ENCODE measurements at regions not wholly inside any gene's neighbourhood (a gene's known extent, or its start where the extent isn't known, plus 50 kb on each side); places are given as distances from the start of the nearest gene placed in this dataset.

DNA sequence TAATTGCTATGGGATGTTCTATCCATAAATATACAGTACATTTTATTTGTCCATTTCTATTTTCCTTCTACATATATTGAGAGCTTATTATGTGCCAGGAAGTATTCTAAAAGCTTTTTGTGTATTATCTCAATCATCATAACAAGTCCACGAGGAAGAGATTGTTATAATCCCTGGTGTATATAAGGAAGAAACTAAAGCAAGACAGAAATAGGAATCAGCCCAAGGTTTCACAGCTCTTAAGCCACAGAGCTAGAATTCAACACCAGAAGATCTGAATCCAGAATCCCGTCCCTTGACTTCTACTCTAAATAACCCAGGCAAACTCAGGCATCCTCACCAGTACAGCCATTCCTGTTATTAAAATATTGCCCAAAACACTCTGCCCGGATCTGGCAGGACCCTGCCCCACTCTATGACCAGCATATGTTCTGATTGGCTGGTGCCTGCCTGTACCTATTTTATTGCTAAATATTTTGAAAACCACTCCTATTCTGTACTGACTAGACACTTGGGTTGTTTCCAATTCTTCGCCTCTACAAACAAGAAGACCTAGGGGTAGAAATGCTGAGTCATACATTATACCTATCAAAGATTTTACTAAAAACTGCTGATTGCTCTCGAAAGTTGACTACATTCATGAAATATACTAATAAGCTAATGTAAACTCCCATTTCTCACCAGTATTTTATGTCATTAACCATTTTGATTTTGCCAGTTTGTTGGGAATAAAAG, 297.4 kb downstream of the ENC1 start:
- no peak for DNase-seq (ENCODE audit: low read depth)

DNA sequence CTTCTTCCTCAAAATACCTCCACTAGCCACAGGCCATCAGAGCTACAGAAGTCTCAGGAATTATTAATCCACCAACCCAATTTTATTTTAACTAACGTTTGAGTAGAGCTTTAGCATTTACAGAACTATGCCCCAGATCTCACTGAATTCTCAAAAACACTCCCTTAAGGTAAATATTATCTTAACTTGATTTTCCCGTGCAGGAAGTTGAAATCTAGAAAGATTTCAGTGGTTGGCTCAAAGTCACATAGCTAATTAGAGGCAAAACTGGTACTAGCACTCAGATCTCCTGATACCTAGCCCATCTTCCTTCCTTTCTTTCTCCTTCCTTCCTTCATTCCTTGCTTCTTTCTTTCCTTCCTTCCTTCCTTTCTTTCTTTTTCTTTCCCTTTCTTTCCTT, 298.3 kb downstream of the ENC1 start:
- DNase-seq (ENCODE audit: low read depth): no peak

DNA sequence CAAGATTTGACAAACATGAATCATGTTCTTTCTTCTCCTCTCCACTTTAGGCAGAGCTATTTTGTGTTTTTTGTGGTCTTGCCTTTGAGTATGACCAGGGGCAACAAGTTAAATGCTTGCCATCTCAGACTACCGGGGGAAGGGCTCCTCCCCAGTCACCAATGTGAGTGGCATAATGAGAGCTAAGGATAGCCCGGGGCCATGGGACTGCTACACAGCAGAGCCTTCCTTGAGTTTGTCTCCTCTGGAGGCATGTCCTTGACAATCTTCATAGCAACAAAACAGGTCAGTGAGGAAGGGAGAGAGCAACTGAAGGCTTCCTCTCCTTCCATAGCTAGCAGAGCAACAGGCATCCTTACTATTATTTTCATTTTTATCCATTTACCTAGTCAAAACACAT, 299.3 kb downstream of the ENC1 start:
- no peak for DNase-seq (ENCODE audit: low read depth)

DNA sequence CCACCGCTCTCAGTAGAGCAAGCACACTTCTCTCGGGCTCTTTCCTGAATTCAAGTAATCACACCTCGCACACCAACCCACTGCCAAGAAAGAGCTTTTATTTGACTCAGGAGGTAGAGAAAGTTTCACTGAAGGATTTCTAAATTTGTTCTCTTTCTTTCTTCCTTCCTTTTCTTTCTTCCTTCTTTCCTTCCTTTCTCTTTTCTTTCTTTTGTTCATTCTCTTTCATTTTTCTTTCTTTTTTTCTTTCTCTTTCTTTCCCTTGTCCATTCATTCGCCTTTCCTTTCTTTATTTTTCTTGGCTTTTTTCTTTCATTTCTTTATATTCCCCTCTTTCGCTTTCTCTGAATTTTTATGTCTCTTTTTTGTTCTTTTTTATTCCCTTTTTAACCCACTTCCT, 300.1 kb downstream of the ENC1 start:
- no peak for DNase-seq (ENCODE audit: low read depth)

DNA sequence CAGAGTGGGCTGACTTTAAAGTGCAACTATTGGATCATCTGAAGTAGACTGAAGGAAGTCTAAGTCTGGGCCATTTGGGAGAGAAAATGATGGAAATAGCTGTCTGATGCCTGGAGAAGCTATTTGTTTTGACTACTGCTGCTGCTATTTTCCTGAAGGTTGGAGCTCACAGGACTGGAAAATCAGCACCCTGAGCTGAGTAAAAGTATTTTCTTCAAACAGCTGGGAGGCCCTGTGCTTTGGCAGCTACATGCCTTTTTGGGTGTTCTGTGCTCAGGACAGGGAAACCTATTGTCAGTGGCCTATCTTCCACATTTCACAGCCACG, 302.6 kb downstream of the ENC1 start:
- no peak for DNase-seq (ENCODE audit: low read depth)

DNA sequence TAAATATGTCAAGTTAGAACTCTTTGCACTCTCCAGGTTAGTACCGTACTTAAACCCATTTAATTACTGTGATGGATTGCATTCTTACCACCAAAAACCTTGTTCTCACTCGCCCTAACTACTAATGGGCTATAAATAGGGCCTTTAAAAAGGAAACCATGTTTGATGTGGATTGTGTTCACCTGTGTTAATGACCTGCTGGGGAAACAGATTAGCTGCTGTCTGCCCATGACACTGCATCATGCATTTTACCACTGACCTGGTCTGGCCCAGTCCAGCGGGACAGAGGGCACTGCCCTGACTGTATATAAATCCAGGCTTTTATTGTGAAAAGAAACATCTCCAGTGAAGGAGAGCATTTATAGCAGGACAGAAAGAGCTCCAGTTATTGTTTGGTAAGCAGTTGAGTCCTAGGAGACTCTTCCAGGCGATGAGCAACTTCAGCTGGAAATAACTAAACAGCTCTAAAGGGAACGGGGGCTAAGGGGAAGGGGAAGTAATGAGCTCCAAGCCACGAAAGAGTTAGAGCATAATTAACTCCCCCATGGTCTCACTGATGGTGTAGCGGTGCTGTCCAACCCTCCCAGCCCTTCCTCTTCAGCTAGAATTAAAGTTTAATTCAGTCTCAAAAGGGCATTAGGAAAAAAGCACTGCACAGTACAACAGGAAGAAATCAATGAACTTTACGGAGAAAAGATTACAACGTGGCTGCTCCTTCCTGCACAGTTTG, 303.1 kb downstream of the ENC1 start:
- DNase-seq (ENCODE audit: low read depth): no peak

DNA sequence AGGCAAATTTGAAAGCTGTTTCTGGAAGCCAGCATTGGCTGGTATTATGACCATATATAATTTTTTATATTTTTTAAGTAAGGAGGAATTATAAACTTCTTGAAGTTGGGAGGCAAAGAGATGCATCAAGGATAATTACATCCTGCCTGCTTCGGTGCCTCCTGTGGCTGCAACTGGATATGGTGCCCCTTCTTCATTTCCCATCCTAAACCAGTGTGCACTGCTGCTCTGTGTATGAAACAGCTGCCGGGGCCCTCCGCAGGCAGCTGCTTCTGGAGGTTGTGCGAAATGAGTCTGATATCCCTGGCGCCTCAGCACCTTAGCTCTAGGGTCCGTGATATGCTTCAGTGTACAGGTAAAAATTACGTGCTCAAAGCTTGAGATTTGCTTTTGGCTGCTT, 304.2 kb downstream of the ENC1 start:
- no peak for DNase-seq (ENCODE audit: low read depth)

DNA sequence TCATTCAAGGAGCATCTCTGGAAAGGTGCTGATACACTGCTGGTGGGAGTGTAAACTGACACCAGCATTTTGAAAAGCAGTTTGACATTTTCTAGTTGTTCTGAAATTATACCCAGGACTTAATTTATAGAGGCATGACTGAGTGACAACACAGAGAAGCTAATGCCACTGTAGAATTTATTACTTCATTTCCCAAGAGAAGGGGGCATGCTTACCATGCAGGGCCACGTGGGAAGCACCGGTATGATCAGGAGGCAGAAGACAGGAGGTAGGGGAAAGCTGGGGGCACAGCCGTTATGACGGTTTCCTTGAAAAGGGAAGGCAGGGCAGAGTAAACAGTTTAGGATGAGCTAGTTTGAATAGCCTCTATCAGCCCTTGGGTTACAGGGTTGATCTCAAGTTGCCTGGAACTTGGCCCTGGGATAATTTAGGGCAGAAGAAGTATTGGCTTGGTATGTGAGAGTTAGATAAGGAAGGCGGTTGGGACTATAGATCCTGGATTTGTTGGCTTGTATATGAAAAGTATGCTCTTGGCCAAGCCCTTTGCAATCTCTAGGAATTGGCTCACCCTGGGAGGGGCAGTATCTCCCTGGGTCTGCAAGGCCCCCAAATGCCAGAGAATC, 305.7 kb downstream of the ENC1 start:
- no peak for DNase-seq (ENCODE audit: low read depth)

DNA sequence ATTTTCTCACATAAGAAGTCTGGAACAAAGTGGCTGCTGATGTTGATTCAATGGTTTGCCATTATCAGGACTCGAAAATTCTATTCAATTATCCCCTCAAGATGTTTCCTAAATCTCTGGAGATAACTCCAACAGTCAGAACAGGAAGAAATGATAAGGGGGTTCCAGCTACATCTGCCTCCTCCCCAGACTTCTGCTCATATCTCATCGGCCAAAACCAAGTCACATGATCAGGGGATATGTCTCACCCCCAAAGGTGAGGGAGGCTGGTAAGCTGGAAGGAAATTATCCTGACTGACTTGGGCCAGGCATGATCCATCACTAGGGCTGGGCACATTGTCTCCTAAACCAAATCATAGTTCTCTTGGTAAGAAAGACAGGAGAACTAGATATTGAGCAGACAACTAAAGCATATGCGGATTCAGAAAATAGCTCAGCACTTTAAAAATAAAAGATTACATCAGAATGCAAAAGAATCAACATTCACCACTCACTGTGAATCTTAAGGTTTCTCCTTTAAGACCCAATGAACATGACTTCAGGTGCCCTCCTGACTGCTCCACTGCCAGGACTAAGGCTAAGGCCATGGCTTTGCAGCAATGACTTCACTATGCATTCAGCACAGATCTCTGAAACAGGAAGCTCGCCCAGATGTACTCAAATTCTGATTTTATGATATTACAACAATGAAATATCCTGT, 306.3 kb downstream of the ENC1 start:
- no peak for DNase-seq (ENCODE audit: low read depth)

DNA sequence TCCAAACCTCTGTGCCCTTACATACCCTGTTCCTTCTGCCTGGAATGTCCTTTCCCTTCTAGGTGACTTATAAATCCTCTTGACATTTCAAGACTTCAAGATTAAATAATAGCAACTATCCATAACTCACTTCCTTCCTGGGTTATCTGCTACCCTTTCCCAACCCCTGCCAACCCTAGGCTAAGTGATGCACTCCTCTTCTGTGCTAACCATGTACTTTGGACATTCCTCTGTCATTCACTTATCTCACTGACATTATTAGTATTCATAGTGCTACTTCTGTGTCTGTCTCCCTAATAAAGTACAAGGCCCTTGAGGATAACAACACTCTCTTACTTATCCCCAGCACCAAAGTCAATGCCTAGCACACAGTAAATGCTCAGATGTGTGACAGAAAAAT, 307.1 kb downstream of the ENC1 start:
- no peak for DNase-seq (ENCODE audit: low read depth)

DNA sequence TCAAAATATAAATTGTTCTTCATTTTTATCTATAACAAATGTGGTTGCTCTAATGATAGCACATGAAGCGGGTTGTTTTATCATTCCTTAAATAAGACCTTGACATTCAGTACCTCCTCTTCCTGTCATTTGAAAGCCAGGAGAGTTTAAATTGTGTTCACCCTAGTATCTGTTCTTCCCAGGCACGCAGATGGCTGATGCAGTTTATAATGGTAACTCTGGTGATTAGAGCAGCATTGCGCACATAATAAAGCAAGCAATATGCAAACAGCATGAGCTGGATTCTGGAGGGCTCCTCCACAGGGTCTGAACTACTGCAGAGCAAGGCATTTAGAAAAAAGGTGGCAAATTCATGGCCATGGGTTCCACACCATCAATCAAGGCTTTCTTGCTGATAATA, 307.8 kb downstream of the ENC1 start:
- DNase-seq (ENCODE audit: low read depth): no peak

DNA sequence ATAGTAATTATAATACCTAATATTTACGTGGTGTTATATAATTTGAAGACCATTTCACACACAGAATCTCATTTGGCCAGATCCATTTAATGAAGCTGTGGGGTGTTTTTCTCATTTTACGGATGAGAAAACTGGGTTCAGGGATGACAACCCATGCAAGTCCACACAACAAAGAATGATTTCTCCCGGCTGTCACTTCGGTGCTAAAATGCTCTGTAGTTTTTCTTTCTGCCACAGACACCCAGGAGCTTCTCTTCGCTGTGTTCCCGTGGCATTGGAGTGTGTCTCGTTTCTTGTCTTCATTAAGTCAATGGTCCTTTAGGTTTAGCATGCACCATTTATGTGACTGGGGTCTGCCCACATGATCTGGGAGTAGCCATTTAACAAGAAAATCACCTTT, 308.5 kb downstream of the ENC1 start:
- DNase-seq (ENCODE audit: low read depth): no peak

DNA sequence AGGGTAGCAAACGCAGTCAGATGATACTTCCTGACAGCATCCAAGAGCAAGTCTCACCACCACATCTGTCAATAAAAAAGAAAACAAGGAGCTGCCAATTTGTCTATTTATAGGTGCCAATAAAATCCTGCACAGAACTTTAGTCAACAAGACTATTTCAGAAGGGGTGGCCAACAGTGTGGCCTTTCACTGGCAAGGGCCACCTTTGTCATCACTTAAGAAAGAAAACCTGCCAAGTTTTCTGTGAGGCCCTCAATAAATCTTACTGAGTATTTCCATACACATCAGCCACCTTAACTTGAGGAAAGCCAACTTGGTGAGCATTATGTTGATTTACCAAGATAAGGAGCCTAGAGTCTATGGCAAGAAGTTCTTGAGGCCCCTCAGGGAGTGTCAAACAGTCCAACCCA, 312.3 kb downstream of the ENC1 start:
- no peak for DNase-seq (ENCODE audit: low read depth)

DNA sequence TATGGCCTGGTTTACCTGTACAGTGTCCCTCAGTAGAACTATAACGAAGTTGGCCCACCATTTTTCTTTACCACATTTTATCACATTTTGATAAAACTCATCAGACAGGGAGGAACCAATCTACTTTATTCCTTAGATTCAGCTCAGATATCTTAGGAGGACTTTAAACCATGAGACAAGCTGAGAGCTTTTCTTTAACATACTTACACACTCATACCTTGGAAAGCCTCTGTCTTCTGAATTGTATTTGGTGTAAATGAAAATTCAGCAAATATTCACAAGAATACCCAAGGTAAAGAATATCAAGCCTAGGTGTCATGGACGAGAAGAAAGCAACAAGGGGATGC, 313.2 kb downstream of the ENC1 start:
- no peak for DNase-seq (ENCODE audit: low read depth)

DNA sequence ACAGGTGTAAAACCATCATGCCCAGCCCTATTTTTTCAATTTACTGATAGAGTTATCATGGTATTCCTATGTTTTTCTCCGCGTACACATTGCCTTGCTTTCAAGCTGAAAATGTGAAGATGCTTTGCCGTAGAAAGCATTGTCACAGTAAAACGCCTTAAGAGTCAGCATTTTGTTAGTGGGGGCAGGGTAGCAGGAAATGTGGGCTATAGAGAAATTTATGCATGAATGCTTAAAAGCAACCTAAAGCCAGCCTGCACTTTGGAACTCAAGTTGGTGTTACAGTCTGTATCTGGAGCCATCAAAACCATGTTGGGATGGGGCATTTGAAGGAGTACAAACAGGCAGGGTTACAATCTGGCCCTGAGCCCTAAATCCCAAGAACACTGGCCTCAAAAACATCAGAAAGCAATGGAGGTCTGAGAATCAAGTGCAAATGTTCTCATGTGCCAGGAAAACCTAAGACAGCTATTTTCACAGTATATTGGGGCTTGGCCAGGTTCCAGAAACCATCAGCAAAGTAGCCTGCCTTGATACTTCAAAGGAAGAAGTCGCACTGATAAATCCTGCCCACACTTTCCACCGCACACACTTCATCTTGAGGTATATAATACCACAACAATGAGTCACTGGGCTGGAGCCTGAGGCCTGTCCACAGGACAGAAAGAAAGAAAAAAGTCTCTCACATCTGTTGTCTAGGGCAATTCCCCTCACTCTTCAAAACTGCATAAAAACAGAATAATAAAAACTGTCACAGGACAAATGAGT, 313.8 kb downstream of the ENC1 start:
- DNase-seq (ENCODE audit: low read depth): peak; percentile 29

DNA sequence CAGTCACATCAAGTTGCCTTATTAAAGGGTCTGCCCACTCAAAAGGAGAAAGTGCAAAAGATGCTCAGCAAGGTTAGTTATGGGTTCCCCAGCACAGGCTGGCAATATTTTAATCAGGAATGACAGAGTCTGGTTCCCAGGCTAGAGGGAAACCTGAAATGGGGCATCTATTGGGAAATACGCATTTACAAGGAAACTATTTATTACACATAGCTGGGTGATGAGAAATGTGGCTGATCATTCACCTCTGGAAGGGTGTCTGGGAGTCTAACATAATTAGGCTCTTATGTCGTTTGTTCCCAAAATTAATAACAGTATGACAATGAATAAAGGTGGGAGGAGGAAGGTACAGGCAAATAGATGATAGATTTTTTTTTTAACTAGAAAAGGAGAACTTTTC, 314.7 kb downstream of the ENC1 start:
- no peak for DNase-seq (ENCODE audit: low read depth)

DNA sequence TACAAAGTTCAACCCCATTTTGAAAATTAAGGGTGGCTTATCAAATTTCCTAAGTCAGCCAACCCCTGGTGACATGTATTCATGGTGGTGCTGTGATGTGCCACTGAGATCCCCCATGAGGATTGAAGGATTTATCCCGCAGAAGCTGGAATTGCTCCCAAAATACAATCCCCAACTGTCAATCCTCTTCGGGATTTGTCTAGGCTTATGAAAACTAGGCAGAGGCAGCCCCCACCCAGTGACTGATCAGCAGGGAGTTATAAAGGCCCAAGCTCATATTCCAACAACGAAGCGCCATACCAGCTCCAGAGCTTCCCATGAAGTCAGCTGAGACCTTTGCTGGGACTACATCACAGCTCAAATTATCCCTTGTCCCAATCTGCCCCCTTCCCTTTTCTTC, 316.0 kb downstream of the ENC1 start:
- no peak for DNase-seq (ENCODE audit: low read depth)

DNA sequence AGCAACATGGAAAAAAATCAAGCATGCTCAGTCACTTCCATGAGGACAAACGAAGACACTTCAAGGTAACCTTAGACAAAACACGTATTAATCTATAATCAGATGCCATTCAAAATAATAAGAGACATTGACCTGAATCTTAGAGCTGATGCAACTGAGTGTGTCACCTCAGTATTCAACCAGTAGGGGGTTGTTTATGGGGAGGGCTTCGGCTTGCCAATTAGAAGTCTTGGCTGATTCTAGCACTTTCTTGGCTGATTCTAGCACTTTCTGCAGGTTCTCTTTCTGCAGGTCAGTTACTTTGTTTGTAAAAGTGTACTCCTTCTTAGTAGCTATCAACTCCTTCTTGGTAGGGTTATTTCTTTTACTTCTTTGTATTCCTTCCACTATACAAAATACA, 317.6 kb downstream of the ENC1 start:
- no peak for DNase-seq (ENCODE audit: low read depth)

DNA sequence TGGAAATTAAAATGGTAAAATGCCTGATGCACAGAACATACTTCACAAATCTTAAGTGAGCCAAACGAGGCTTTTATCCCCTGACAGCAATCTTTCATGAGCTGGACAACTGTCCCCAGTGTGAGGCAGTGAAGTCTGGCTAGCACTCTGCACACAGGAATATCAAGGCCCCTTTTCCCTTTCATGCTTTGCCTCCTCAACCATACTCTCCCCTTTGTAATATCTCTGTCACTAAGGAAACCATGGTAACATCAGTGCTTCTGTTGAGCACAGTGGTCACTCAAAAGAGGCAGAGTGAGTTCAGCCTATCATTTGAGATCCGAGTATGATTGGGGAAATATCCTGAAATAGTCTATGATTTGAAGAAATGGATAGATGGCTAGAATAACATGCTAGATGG, 318.3 kb downstream of the ENC1 start:
- no peak for DNase-seq (ENCODE audit: low read depth)

DNA sequence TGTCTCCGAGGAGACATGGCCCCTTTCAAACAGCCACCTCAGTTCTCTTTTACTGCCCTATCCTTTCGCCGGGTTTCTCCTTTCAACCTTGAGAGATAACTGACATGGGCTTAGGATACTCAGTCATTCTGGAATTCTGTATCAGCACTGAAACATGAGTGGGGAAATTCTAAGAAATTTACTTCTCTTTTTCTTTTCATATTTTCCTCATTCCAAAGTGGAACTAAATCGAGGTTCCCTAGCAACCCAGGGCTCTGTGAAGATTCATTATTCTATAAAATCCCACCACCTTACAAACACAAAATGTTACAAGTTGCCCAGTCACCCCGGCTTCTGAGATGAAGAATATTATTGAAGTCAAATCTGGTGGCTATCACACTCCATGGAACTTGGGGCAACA, 319.2 kb downstream of the ENC1 start:
- DNase-seq (ENCODE audit: low read depth): no peak

DNA sequence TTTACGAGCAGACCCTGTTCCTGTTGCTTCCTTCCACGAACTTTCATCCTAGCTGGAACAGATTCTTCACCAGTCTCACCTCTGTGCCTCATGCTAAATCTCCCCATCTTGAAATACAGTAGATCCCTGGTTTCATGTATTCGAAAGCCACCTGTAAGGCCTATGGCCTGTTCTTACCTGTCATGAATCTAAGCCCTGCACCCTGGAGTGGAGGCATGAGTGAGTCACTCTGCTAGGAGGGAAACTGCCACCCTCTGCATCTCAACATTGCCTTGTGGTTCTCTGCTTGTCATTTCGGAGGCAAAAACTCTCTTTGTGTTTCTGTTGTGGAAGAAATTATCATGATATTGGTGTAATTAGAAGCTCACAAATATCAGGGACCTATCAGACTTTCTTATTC, 320.0 kb downstream of the ENC1 start:
- DNase-seq (ENCODE audit: low read depth): no peak

DNA sequence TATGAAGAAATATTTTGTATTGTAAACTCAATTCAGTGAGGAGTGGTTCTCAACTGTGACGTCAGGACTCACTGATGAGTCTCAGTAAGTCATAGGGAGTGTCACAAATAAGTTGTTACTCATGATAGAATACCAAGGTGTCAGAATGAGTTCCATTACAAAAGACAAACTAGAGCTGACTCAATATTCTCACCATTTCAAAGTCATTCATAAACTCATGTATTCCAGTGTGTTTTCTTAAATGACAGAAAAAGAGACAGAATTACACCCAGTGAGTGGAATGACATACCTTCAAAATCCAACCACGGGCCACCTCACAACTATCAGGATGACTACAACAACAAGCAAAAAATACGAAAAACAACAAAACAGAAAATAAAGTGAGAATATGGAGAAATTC, 321.5 kb downstream of the ENC1 start:
- no peak for DNase-seq (ENCODE audit: low read depth)
